ENCODE measurements at regions not wholly inside any gene's neighbourhood (a gene's known extent, or its start where the extent isn't known, plus 50 kb on each side); places are given as distances from the start of the nearest gene placed in this dataset.

GRCh38 chr14:96143906-96144305 lies 60.7 kb upstream of the BDKRB2 start:
- Histone ChIP-seq H3K4me3 (ENCODE audit: low read length in 3 of 3) (no peak overlapping the region), H3K27me3 (ENCODE audit: control insufficient read depth in 3 of 3, insufficient read depth in 3 of 3, low read length in 3 of 3) (no peaks in the 10 kb centered on the region), H3K4me1 (ENCODE audit: control insufficient read depth in 3 of 3, insufficient read depth in 3 of 3, low read length in 3 of 3) (no peaks in the 10 kb centered on the region), H3K9ac (ENCODE audit: low read depth in 1 of 3, low read length in 3 of 3) (no peak overlapping the region), H3K27ac (ENCODE audit: low read depth, low read length) (no peak overlapping the region), H3K9me3 (ENCODE audit: control insufficient read depth in 3 of 3, low read length in 3 of 3) (peaks cover 0 to 6% (median 2%) of the 10 kb centered on the region in 3 donors), H3K36me3 (ENCODE audit: control insufficient read depth in 3 of 3, insufficient read depth in 3 of 3, low read length in 3 of 3) (no peaks in the 10 kb centered on the region)

GRCh38 chr14:96145116-96145864 lies 59.3 kb upstream of the BDKRB2 start:
- peaks cover 0 to 2% (median 0%) of the 10 kb centered on the region in 3 donors for H3K9me3 ChIP-seq (ENCODE audit: control insufficient read depth in 3 of 3, low read length in 3 of 3)
- H3K36me3 ChIP-seq (ENCODE audit: control insufficient read depth in 3 of 3, insufficient read depth in 3 of 3, low read length in 3 of 3): no peaks in the 10 kb centered on the region
- H3K27me3 ChIP-seq (ENCODE audit: control insufficient read depth in 3 of 3, insufficient read depth in 3 of 3, low read length in 3 of 3): no peaks in the 10 kb centered on the region
- no peak overlapping the region for H3K4me3 ChIP-seq (ENCODE audit: low read length in 3 of 3)
- H3K27ac ChIP-seq (ENCODE audit: low read depth, low read length): peak overlapping the region; percentile 49
- no peaks in the 10 kb centered on the region for H3K4me1 ChIP-seq (ENCODE audit: control insufficient read depth in 3 of 3, insufficient read depth in 3 of 3, low read length in 3 of 3)
- peak overlapping the region in 1 of 3 donors; percentile 6 for H3K9ac ChIP-seq (ENCODE audit: low read depth in 1 of 3, low read length in 3 of 3)

GRCh38 chr14:96146131-96146771 lies 58.4 kb upstream of the BDKRB2 start:
- Histone ChIP-seq H3K4me1 (ENCODE audit: control insufficient read depth in 3 of 3, insufficient read depth in 3 of 3, low read length in 3 of 3) (no peaks in the 10 kb centered on the region), H3K27ac (ENCODE audit: low read depth, low read length) (peak overlapping the region; percentile 49), H3K36me3 (ENCODE audit: control insufficient read depth in 3 of 3, insufficient read depth in 3 of 3, low read length in 3 of 3) (no peaks in the 10 kb centered on the region), H3K27me3 (ENCODE audit: control insufficient read depth in 3 of 3, insufficient read depth in 3 of 3, low read length in 3 of 3) (peaks cover 0 to 3% (median 0%) of the 10 kb centered on the region in 3 donors), H3K9ac (ENCODE audit: low read depth in 1 of 3, low read length in 3 of 3) (no peak overlapping the region), H3K9me3 (ENCODE audit: control insufficient read depth in 3 of 3, low read length in 3 of 3) (peaks cover 0 to 2% (median 0%) of the 10 kb centered on the region in 3 donors), H3K4me3 (ENCODE audit: low read length in 3 of 3) (no peak overlapping the region)

GRCh38 chr14:96148631-96149030 lies 56.0 kb upstream of the BDKRB2 start:
- Histone ChIP-seq H3K4me1 (ENCODE audit: control insufficient read depth in 3 of 3, insufficient read depth in 3 of 3, low read length in 3 of 3) (no peaks in the 10 kb centered on the region), H3K9me3 (ENCODE audit: control insufficient read depth in 3 of 3, low read length in 3 of 3) (no peaks in the 10 kb centered on the region), H3K9ac (ENCODE audit: low read depth in 1 of 3, low read length in 3 of 3) (no peak overlapping the region), H3K36me3 (ENCODE audit: control insufficient read depth in 3 of 3, insufficient read depth in 3 of 3, low read length in 3 of 3) (no peaks in the 10 kb centered on the region), H3K27me3 (ENCODE audit: control insufficient read depth in 3 of 3, insufficient read depth in 3 of 3, low read length in 3 of 3) (peaks cover 0 to 3% (median 0%) of the 10 kb centered on the region in 3 donors), H3K27ac (ENCODE audit: low read depth, low read length) (no peak overlapping the region), H3K4me3 (ENCODE audit: low read length in 3 of 3) (no peak overlapping the region)

- Histone ChIP-seq H3K36me3 (ENCODE audit: control insufficient read depth in 3 of 3, insufficient read depth in 3 of 3, low read length in 3 of 3) (no peaks in the 10 kb centered on the region), H3K9me3 (ENCODE audit: control insufficient read depth in 3 of 3, low read length in 3 of 3) (no peaks in the 10 kb centered on the region), H3K4me1 (ENCODE audit: control insufficient read depth in 3 of 3, insufficient read depth in 3 of 3, low read length in 3 of 3) (no peaks in the 10 kb centered on the region), H3K27ac (ENCODE audit: low read depth, low read length) (no peak overlapping the region), H3K27me3 (ENCODE audit: control insufficient read depth in 3 of 3, insufficient read depth in 3 of 3, low read length in 3 of 3) (peaks cover 0 to 3% (median 0%) of the 10 kb centered on the region in 3 donors), H3K4me3 (ENCODE audit: low read length in 3 of 3) (no peak overlapping the region), H3K9ac (ENCODE audit: low read depth in 1 of 3, low read length in 3 of 3) (no peak overlapping the region)
Observed at GRCh38 chr14:96149131-96149530, 55.5 kb upstream of the BDKRB2 start.

GRCh38 chr14:96150214-96150613 lies 54.4 kb upstream of the BDKRB2 start:
- H3K4me3 ChIP-seq (ENCODE audit: low read length in 3 of 3): no peak overlapping the region
- H3K9me3 ChIP-seq (ENCODE audit: control insufficient read depth in 3 of 3, low read length in 3 of 3): no peaks in the 10 kb centered on the region
- H3K36me3 ChIP-seq (ENCODE audit: control insufficient read depth in 3 of 3, insufficient read depth in 3 of 3, low read length in 3 of 3): no peaks in the 10 kb centered on the region
- H3K27ac ChIP-seq (ENCODE audit: low read depth, low read length): no peak overlapping the region
- H3K9ac ChIP-seq (ENCODE audit: low read depth in 1 of 3, low read length in 3 of 3): no peak overlapping the region
- no peaks in the 10 kb centered on the region for H3K4me1 ChIP-seq (ENCODE audit: control insufficient read depth in 3 of 3, insufficient read depth in 3 of 3, low read length in 3 of 3)
- peaks cover 0 to 3% (median 0%) of the 10 kb centered on the region in 3 donors for H3K27me3 ChIP-seq (ENCODE audit: control insufficient read depth in 3 of 3, insufficient read depth in 3 of 3, low read length in 3 of 3)

GRCh38 chr14:96151242-96151641 lies 53.4 kb upstream of the BDKRB2 start:
- no peaks in the 10 kb centered on the region for H3K36me3 ChIP-seq (ENCODE audit: control insufficient read depth in 3 of 3, insufficient read depth in 3 of 3, low read length in 3 of 3)
- H3K4me3 ChIP-seq (ENCODE audit: low read length in 3 of 3): no peak overlapping the region
- H3K27me3 ChIP-seq (ENCODE audit: control insufficient read depth in 3 of 3, insufficient read depth in 3 of 3, low read length in 3 of 3): peaks cover 0 to 3% (median 0%) of the 10 kb centered on the region in 3 donors
- no peaks in the 10 kb centered on the region for H3K9me3 ChIP-seq (ENCODE audit: control insufficient read depth in 3 of 3, low read length in 3 of 3)
- H3K27ac ChIP-seq (ENCODE audit: low read depth, low read length): no peak overlapping the region
- H3K4me1 ChIP-seq (ENCODE audit: control insufficient read depth in 3 of 3, insufficient read depth in 3 of 3, low read length in 3 of 3): no peaks in the 10 kb centered on the region
- no peak overlapping the region for H3K9ac ChIP-seq (ENCODE audit: low read depth in 1 of 3, low read length in 3 of 3)

GRCh38 chr14:96153003-96153402 lies 51.6 kb upstream of the BDKRB2 start:
- no peak overlapping the region for H3K4me3 ChIP-seq (ENCODE audit: low read length in 3 of 3)
- no peak overlapping the region for H3K9ac ChIP-seq (ENCODE audit: low read depth in 1 of 3, low read length in 3 of 3)
- no peaks in the 10 kb centered on the region for H3K36me3 ChIP-seq (ENCODE audit: control insufficient read depth in 3 of 3, insufficient read depth in 3 of 3, low read length in 3 of 3)
- H3K9me3 ChIP-seq (ENCODE audit: control insufficient read depth in 3 of 3, low read length in 3 of 3): no peaks in the 10 kb centered on the region
- peaks cover 0 to 3% (median 0%) of the 10 kb centered on the region in 3 donors for H3K27me3 ChIP-seq (ENCODE audit: control insufficient read depth in 3 of 3, insufficient read depth in 3 of 3, low read length in 3 of 3)
- H3K27ac ChIP-seq (ENCODE audit: low read depth, low read length): no peak overlapping the region
- H3K4me1 ChIP-seq (ENCODE audit: control insufficient read depth in 3 of 3, insufficient read depth in 3 of 3, low read length in 3 of 3): no peaks in the 10 kb centered on the region

All from skeletal muscle tissue (tissue), 3 donors.